Heart right ventricle (tissue), 16 donors: ENCODE measurements at regions not wholly inside any gene's neighbourhood (a gene's known extent, or its start where the extent isn't known, plus 50 kb on each side); places are given as distances from the start of the nearest gene placed in this dataset.

ENCODE experiments used
- ATAC-seq, 8 donors: fragments of 200-7000 bp; cut with Tn5 transposase; one replicate each; pipeline ENCODE4 v1.9.1; 2020; ENCODE audit warnings: mild to moderate bottlenecking in 8 of 8, moderate library complexity in 8 of 8, moderate number of reproducible peaks in 1 of 8
- DNase-seq, 2 donors: peaks; one replicate each; pipeline ENCODE4 v3.0.0-alpha.2; 2020
- H3K27ac ChIP-seq, 10 donors: fragments of 200-600 bp; sonication (generic) in 2 of 10; one replicate each; pipeline versions ENCODE4 v1.5.0 to v1.8.0; 2020 to 2022; ENCODE audit warnings: mild to moderate bottlenecking in 3 of 10
- H3K27me3 ChIP-seq, 7 donors: fragments of 200-600 bp; one replicate each; pipeline ENCODE4 v1.8.0; 2021 to 2022; ENCODE audit warnings: mild to moderate bottlenecking in 2 of 7
- H3K36me3 ChIP-seq, 9 donors: fragments of 200-600 bp; sonication (generic) in 1 of 9; one replicate each; pipeline versions ENCODE4 v1.5.0 to v1.8.0; 2020 to 2022; ENCODE audit warnings: mild to moderate bottlenecking in 2 of 9
- H3K4me1 ChIP-seq, 9 donors: fragments of 200-600 bp; sonication (generic) in 1 of 9; one replicate each; pipeline versions ENCODE4 v1.5.0 to v1.8.0; 2020 to 2022; ENCODE audit warnings: mild to moderate bottlenecking in 4 of 9
- H3K4me3 ChIP-seq, 10 donors: fragments of 200-600 bp; sonication (generic) in 2 of 10; one replicate each; pipeline versions ENCODE4 v1.5.0 to v1.8.0; 2020 to 2022; ENCODE audit warnings: mild to moderate bottlenecking in 7 of 10, moderate library complexity in 2 of 10
- H3K9me3 ChIP-seq, 11 donors: fragments of 200-600 bp in 10 of 11; sonication (generic) in 2 of 11; one replicate each; pipeline versions ENCODE4 v1.5.0 to v1.8.0; 2013 to 2022; ENCODE audit warnings: mild to moderate bottlenecking in 2 of 11, control low read depth in 1 of 11, moderate library complexity in 1 of 11
- CTCF ChIP-seq, 9 donors: fragments of 200-600 bp; sonication (generic) in 2 of 9; IDR thresholded peaks; one replicate each; pipeline versions ENCODE4 v1.5.0 to v1.8.0; 2021 to 2022; ENCODE audit warnings: antibody characterized with exemption in 9 of 9, mild to moderate bottlenecking in 5 of 9, moderate library complexity in 1 of 9
- WGBS, 2 donors: extraction: QIAGEN DNeasy Blood & Tissue Kit; methylation state at CpG; one replicate each; pipeline ENCODE4 v1.1.7; 2013; ENCODE audit warnings: inconsistent platforms in 1 of 2; 5-methylcytosine and 5-hydroxymethylcytosine counted together
- intact Hi-C, 10 donors: fragments of 100-400 bp; cut with DNase I; formaldehyde crosslinking; loops; one replicate each; pipeline versions ENCODE4 v1.11.1 to v1.14.2; 2022
- donor health status: Arrhythmogenic right ventricular cardiomyopathy.
- donor health status: ischemic (EF 13 %, LVEDD 7.1; RV severe dilation, severe dysfunction).
- donor health status: healthy with polysubstance abuse.
- donor health status: DM: no; HTN: yes; CAD: no.
- donor health status: DM: no; HTN: no; CAD: no.
- donor health status: ischemic (EF 25% LVEDD 6.9; RV normal size, moderate dysfunction).
- donor health status: ischemic (EF 25% LVEDD 5.7; RV mildly dilated, moderate dysfunction).
- donor health status: healthy.
- donor health status: DM: yes; HTN: yes; CAD: no.
- donor health status: Ischemic cardiomyopathy.
- donor health status: ischemic (EF 35%, LVEDD 5.7; RV mildly dilated, moderate dysfunction).
- donor health status: nonischemic (EF 11% LVEDD 7.7; RV severe dilation, severe dysfunction).
- donor health status: DM: yes; HTN: yes; CAD: no.
- donor health status: PGD.
- donor health status: ischemic (EF 29% LVEDD 5.4; RV normal size, mild dysfunction).
- donor health status: nonischemic (EF 23%, LVEDD 6.1; RV moderate dilation, normal function).

- Histone ChIP-seq H3K27me3 (no peaks in the 10 kb centered on the region), H3K27ac (no peak overlapping the region), H3K4me1 (no peaks in the 10 kb centered on the region), H3K9me3 (peaks cover 0 to 18% (median 5%) of the 10 kb centered on the region in 11 donors), H3K36me3 (no peaks in the 10 kb centered on the region), H3K4me3 (no peak overlapping the region)
- no peak for TF ChIP-seq CTCF (IDR thresholded peaks at IDR 0.05)
- 91 to 97% methylated on average over 3 of the region's 3 CpGs for WGBS, 2 donors
- ATAC-seq, result no peak
- intact Hi-C loops, result no loop called here
- no peak for DNase-seq
These were observed 57.3 kb upstream of the THBS2 start for GRCh38 chr6:169310983-169311382.
